ENCODE measurements at regions not wholly inside any gene's neighbourhood (a gene's known extent, or its start where the extent isn't known, plus 50 kb on each side); places are given as distances from the start of the nearest gene placed in this dataset.

DNA sequence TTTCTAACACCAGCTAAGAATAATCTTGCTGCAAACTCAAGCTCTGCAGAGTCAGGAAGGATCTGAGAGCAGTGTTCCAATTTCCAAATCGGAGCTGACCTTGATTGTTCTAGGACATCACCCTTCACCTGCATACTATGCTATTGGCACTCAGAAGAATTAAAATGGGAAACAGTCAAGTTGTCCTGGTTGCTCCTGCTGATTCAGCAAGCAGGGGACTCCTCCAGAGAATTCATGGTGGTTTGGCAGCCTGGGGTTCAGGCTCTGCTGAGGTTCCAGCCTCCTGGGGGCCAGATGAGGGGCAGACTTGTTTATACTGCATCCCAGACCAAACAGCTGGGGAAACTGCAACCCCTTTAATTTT is 213.7 kb upstream of the ADAMTS9 start:
- TF ChIP-seq, protein P1, sequence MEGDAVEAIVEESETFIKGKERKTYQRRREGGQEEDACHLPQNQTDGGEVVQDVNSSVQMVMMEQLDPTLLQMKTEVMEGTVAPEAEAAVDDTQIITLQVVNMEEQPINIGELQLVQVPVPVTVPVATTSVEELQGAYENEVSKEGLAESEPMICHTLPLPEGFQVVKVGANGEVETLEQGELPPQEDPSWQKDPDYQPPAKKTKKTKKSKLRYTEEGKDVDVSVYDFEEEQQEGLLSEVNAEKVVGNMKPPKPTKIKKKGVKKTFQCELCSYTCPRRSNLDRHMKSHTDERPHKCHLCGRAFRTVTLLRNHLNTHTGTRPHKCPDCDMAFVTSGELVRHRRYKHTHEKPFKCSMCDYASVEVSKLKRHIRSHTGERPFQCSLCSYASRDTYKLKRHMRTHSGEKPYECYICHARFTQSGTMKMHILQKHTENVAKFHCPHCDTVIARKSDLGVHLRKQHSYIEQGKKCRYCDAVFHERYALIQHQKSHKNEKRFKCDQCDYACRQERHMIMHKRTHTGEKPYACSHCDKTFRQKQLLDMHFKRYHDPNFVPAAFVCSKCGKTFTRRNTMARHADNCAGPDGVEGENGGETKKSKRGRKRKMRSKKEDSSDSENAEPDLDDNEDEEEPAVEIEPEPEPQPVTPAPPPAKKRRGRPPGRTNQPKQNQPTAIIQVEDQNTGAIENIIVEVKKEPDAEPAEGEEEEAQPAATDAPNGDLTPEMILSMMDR (IDR thresholded peaks at IDR 0.05; ENCODE audit: control extremely low read depth, extremely low read depth, low read depth, missing control alignments), result no peak
- DNase-seq (ENCODE audit: extremely low spot score), result no peak
- ChIA-PET POLR2A (no interaction called here), CTCF (interaction anchor here (1.4 kb wide), 1 partner anchor 10 kb away, joined by 3 read pairs; no protein-coding TSS in a partner anchor)

GRCh38 chr3:64900617-64901521 is 213.1 kb upstream of the ADAMTS9 start:
- TF ChIP-seq, protein P1 (IDR thresholded peaks at IDR 0.05; ENCODE audit: control extremely low read depth, extremely low read depth, low read depth, missing control alignments), result no peak
- ChIA-PET POLR2A (no interaction called here), CTCF (interaction anchor here (1.4 kb wide), 1 partner anchor 10 kb away, joined by 3 read pairs; no protein-coding TSS in a partner anchor)
- no peak for DNase-seq (ENCODE audit: extremely low spot score)

GRCh38 chr3:64900156-64900555 is 212.4 kb upstream of the ADAMTS9 start:
- TF ChIP-seq, protein P1 (IDR thresholded peaks at IDR 0.05; ENCODE audit: control extremely low read depth, extremely low read depth, low read depth, missing control alignments), result no peak
- no peak for DNase-seq (ENCODE audit: extremely low spot score)

DNA sequence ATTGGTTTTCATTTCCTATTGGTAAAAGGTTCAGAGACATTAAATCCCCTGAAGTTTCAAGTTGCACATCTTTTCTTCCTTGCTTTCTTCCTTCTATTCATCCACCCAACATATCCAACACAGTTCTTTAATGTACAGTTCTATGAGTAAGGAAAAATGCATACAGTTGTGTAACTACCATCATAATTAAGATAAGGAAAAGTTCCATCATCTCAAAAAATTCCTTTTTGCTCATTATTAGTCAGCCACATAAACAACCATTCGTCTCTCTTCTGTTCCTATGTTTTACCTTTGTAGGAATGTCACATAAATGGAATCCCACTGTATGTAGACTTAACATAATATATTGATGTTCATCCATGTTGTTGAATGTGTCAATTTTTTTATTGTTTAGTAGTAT is 211.1 kb upstream of the ADAMTS9 start:
- no peak for DNase-seq (ENCODE audit: extremely low spot score)
- CTCF ChIA-PET, result no interaction called here
- POLR2A ChIA-PET, result no interaction called here
- TF ChIP-seq, protein P1 (IDR thresholded peaks at IDR 0.05; ENCODE audit: control extremely low read depth, extremely low read depth, low read depth, missing control alignments), result no peak

More at GRCh38 chr3:64900156-64900555, 212.4 kb upstream of the ADAMTS9 start:
- ChIA-PET CTCF (interaction anchor here (1.4 kb wide), 1 partner anchor 9 kb away, joined by 3 read pairs; no protein-coding TSS in a partner anchor), POLR2A (no interaction called here)

DNA sequence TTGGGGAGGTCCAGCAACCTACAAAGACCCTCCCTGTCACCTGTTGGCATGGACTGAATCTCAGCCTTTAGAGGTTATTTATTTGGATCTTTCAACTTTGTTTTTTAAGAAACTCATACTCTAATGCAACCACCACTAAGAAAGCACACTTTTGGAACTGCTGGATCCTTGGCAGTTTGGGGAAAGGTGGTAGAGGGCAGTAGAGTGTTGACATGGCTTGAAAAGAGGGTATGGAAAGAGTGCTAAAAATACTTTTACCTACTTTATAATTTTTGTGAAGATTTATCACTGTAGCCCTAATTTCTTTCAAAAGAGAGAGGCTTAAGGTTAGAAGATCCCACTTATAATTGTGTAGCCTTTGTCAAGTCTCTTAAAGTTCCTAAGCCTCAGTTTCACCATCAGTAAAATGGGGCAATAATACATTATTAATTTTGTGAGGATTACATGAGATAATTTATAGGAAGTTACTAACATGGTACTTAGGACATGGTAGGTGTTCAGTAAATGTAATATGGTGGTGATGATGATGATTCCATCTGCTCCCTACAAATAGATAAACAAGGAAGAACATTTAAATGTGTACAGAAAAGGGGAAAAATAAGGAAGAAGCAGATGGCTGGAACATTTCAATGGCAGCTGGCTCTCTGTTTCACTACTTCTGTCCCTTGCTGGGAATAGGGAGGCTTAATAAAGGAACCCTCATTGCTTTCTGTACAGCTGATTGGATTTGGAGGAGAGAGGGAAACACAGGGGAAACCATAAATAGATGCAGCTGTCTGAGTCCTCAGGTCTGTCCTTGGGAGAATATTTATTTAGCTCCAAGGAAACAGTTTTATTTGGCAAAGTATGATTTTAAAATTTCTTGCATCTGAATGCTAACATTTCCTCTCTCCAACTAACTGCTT is 208.4 kb upstream of the ADAMTS9 start:
- CTCF ChIA-PET, result no interaction called here
- no peak for DNase-seq (ENCODE audit: extremely low spot score)

More for the DNA sequence above, 208.4 kb upstream of the ADAMTS9 start:
- TF ChIP-seq, protein P1 (IDR thresholded peaks at IDR 0.05; ENCODE audit: control extremely low read depth, extremely low read depth, low read depth, missing control alignments), result no peak
- POLR2A ChIA-PET, result no interaction called here

Data from GM10248 (cell line).